ENCODE measurements at regions not wholly inside any gene's neighbourhood (a gene's known extent, or its start where the extent isn't known, plus 50 kb on each side); places are given as distances from the start of the nearest gene placed in this dataset.

GRCh38 chr7:67711706-67712105, 715.1 kb downstream of the TYW1 start:
- Histone ChIP-seq H3K27me3 (ENCODE audit: control insufficient read depth, insufficient read depth, low read length) (no peaks in the 10 kb centered on the region), H4K20me1 (ENCODE audit: control insufficient read depth, extremely low read depth, insufficient read depth, low read length) (no peaks in the 10 kb centered on the region), H3K27ac (ENCODE audit: insufficient read depth, low read length) (no peak overlapping the region), H3K9ac (ENCODE audit: insufficient read depth, low read length) (no peak overlapping the region), H3K4me2 (ENCODE audit: extremely low read depth, insufficient read depth, low read length) (no peak overlapping the region), H3K4me3 (replicated peaks in 1 of 4; ENCODE audit: control extremely low read depth in 1 of 4, insufficient read depth in 1 of 4, low read depth in 3 of 4, low read length in 4 of 4) (no peak overlapping the region), H2AFZ (ENCODE audit: low read length) (no peak overlapping the region), H3K36me3 (ENCODE audit: control insufficient read depth, insufficient read depth, low read length) (no peaks in the 10 kb centered on the region), H3K4me1 (ENCODE audit: control insufficient read depth, extremely low read depth, insufficient read depth, low read length) (no peaks in the 10 kb centered on the region), H3K79me2 (ENCODE audit: control insufficient read depth, insufficient read depth, low read length) (no peaks in the 10 kb centered on the region), H3K9me3 (ENCODE audit: control insufficient read depth, insufficient read depth, low read depth, low read length) (no peaks in the 10 kb centered on the region)
- DNase-seq (ENCODE audit: low read depth in 2 of 2): no peak
- TF ChIP-seq CTCF (conservative IDR thresholded peaks at IDR 0.05 in 1 of 2, IDR thresholded peaks at IDR 0.05 in 1 of 2; ENCODE audit: low read depth in 1 of 2, low read length in 2 of 2) (no peak), EZH2 (IDR thresholded peaks at IDR 0.05; ENCODE audit: low read length, missing control alignments) (no peak)

- Histone ChIP-seq H3K4me3 (replicated peaks in 1 of 4; ENCODE audit: control extremely low read depth in 1 of 4, insufficient read depth in 1 of 4, low read depth in 3 of 4, low read length in 4 of 4) (no peak overlapping the region), H3K27ac (ENCODE audit: insufficient read depth, low read length) (no peak overlapping the region), H3K36me3 (ENCODE audit: control insufficient read depth, insufficient read depth, low read length) (no peaks in the 10 kb centered on the region), H3K4me2 (ENCODE audit: extremely low read depth, insufficient read depth, low read length) (no peak overlapping the region), H4K20me1 (ENCODE audit: control insufficient read depth, extremely low read depth, insufficient read depth, low read length) (no peaks in the 10 kb centered on the region), H3K79me2 (ENCODE audit: control insufficient read depth, insufficient read depth, low read length) (no peaks in the 10 kb centered on the region), H3K9me3 (ENCODE audit: control insufficient read depth, insufficient read depth, low read depth, low read length) (no peaks in the 10 kb centered on the region), H3K4me1 (ENCODE audit: control insufficient read depth, extremely low read depth, insufficient read depth, low read length) (no peaks in the 10 kb centered on the region), H3K27me3 (ENCODE audit: control insufficient read depth, insufficient read depth, low read length) (no peaks in the 10 kb centered on the region), H3K9ac (ENCODE audit: insufficient read depth, low read length) (no peak overlapping the region), H2AFZ (ENCODE audit: low read length) (no peak overlapping the region)
- no peak for DNase-seq (ENCODE audit: low read depth in 2 of 2)
- TF ChIP-seq EZH2 (IDR thresholded peaks at IDR 0.05; ENCODE audit: low read length, missing control alignments) (no peak), CTCF (conservative IDR thresholded peaks at IDR 0.05 in 1 of 2, IDR thresholded peaks at IDR 0.05 in 1 of 2; ENCODE audit: low read depth in 1 of 2, low read length in 2 of 2) (no peak)
These were observed 716.9 kb downstream of the TYW1 start for GRCh38 chr7:67713451-67714056.

- Histone ChIP-seq H4K20me1 (ENCODE audit: control insufficient read depth, extremely low read depth, insufficient read depth, low read length) (no peaks in the 10 kb centered on the region), H3K9me3 (ENCODE audit: control insufficient read depth, insufficient read depth, low read depth, low read length) (no peaks in the 10 kb centered on the region), H3K27me3 (ENCODE audit: control insufficient read depth, insufficient read depth, low read length) (no peaks in the 10 kb centered on the region), H3K4me3 (replicated peaks in 1 of 4; ENCODE audit: control extremely low read depth in 1 of 4, insufficient read depth in 1 of 4, low read depth in 3 of 4, low read length in 4 of 4) (no peak overlapping the region), H3K4me2 (ENCODE audit: extremely low read depth, insufficient read depth, low read length) (no peak overlapping the region), H2AFZ (ENCODE audit: low read length) (no peak overlapping the region), H3K4me1 (ENCODE audit: control insufficient read depth, extremely low read depth, insufficient read depth, low read length) (no peaks in the 10 kb centered on the region), H3K9ac (ENCODE audit: insufficient read depth, low read length) (no peak overlapping the region), H3K27ac (ENCODE audit: insufficient read depth, low read length) (no peak overlapping the region), H3K36me3 (ENCODE audit: control insufficient read depth, insufficient read depth, low read length) (no peaks in the 10 kb centered on the region), H3K79me2 (ENCODE audit: control insufficient read depth, insufficient read depth, low read length) (no peaks in the 10 kb centered on the region)
- DNase-seq (ENCODE audit: low read depth in 2 of 2): no peak
- TF ChIP-seq EZH2 (IDR thresholded peaks at IDR 0.05; ENCODE audit: low read length, missing control alignments): no peak
- TF ChIP-seq CTCF (conservative IDR thresholded peaks at IDR 0.05 in 1 of 2, IDR thresholded peaks at IDR 0.05 in 1 of 2; ENCODE audit: low read depth in 1 of 2, low read length in 2 of 2): no peak
These were observed 720.1 kb downstream of the TYW1 start for GRCh38 chr7:67716729-67717128.

All from fibroblast of lung (primary cell).